ENCODE measurements at regions not wholly inside any gene's neighbourhood (a gene's known extent, or its start where the extent isn't known, plus 50 kb on each side); places are given as distances from the start of the nearest gene placed in this dataset.

- no peaks in the 10 kb centered on the region for H3K36me3 Mint-ChIP-seq (ENCODE audit: low read depth)
- no peak for DNase-seq
- peaks cover 8% of the 10 kb centered on the region for H3K27me3 Mint-ChIP-seq (ENCODE audit: low read depth, poor library complexity)
- H3K27ac Mint-ChIP-seq, result no peak overlapping the region
- peaks cover 18% of the 10 kb centered on the region for H3K9me3 Mint-ChIP-seq
- peaks cover 16% of the 10 kb centered on the region for H3K4me1 Mint-ChIP-seq
- no peak for TF ChIP-seq CTCF (IDR thresholded peaks at IDR 0.05)
- H3K4me3 Mint-ChIP-seq, result no peak overlapping the region
These were observed 905.3 kb downstream of the KCNMA1 start for GRCh38 chr10:76732306-76732705.

DNA sequence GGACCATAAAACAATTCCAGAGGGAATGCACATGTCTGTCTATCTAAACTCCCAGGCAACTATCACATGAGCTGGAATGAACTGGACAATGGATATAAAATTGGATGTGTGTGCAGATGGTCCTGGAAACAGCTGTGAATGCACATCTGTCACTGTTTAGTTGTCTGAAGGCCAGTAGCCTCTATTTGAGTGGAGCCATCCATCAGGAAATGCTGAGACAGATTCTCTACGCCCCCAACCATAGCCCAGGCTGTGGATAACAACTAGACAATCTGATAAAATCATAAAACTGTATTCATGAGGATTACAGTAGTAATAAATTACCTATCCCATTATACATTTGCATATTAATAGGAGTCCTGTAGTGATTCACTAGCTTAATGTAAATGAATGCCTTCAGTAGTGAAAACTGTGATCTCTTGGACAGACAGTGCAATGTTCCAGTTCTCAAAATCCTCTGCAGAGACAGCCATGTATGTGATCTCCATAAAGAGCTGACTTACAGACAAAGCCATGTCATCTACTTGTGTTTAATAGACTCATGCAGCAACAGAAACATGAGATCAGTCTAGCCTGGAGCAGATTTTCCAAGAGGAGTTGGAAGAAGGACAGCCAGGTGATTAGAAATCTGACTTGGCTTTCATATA lies 907.6 kb downstream of the KCNMA1 start:
- Mint-ChIP-seq H3K27ac (no peak overlapping the region), H3K36me3 (ENCODE audit: low read depth) (no peaks in the 10 kb centered on the region), H3K9me3 (peaks cover 18% of the 10 kb centered on the region), H3K27me3 (ENCODE audit: low read depth, poor library complexity) (peaks cover 11% of the 10 kb centered on the region), H3K4me3 (no peak overlapping the region), H3K4me1 (peaks cover 7% of the 10 kb centered on the region)
- no peak for TF ChIP-seq CTCF (IDR thresholded peaks at IDR 0.05)
- no peak for DNase-seq

GRCh38 chr10:76729346-76729745 lies 908.3 kb downstream of the KCNMA1 start:
- no peak overlapping the region for H3K4me3 Mint-ChIP-seq
- peaks cover 11% of the 10 kb centered on the region for H3K27me3 Mint-ChIP-seq (ENCODE audit: low read depth, poor library complexity)
- H3K4me1 Mint-ChIP-seq, result peaks cover 7% of the 10 kb centered on the region
- H3K36me3 Mint-ChIP-seq (ENCODE audit: low read depth), result no peaks in the 10 kb centered on the region
- H3K9me3 Mint-ChIP-seq, result peaks cover 18% of the 10 kb centered on the region
- no peak overlapping the region for H3K27ac Mint-ChIP-seq
- no peak for DNase-seq
- TF ChIP-seq CTCF (IDR thresholded peaks at IDR 0.05), result no peak

DNA sequence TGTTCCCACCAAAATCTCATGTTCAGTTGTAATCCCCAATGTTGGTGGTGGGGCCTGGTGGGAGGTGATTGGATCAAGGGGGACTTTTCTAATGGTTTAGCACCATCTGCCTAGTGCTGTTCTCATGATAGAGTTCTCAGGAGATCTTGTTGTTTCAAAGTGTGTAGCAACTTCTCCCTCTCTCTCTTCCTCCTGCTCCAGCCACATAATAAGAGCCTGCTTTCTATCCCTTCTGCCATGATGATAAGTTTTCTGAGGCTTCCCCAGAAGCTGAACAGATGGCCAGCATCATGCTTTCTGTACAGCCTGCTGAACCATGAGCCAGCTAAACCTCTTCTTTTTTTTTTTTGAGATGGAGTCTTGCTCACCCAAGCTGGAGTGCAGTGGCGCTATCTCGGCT lies 910.6 kb downstream of the KCNMA1 start:
- Mint-ChIP-seq H3K27me3 (ENCODE audit: low read depth, poor library complexity) (peaks cover 7% of the 10 kb centered on the region), H3K9me3 (peaks cover 16% of the 10 kb centered on the region), H3K4me3 (no peak overlapping the region), H3K4me1 (no peaks in the 10 kb centered on the region), H3K27ac (peak overlapping the region; percentile 62), H3K36me3 (ENCODE audit: low read depth) (no peaks in the 10 kb centered on the region)
- no peak for DNase-seq
- no peak for TF ChIP-seq CTCF (IDR thresholded peaks at IDR 0.05)

GRCh38 chr10:76723844-76724243 lies 913.8 kb downstream of the KCNMA1 start:
- no peak overlapping the region for H3K27ac Mint-ChIP-seq
- no peak overlapping the region for H3K4me3 Mint-ChIP-seq
- no peak for TF ChIP-seq CTCF (IDR thresholded peaks at IDR 0.05)
- no peaks in the 10 kb centered on the region for H3K36me3 Mint-ChIP-seq (ENCODE audit: low read depth)
- H3K4me1 Mint-ChIP-seq, result no peaks in the 10 kb centered on the region
- DNase-seq, result no peak
- H3K9me3 Mint-ChIP-seq, result no peaks in the 10 kb centered on the region
- H3K27me3 Mint-ChIP-seq (ENCODE audit: low read depth, poor library complexity), result peaks cover 3% of the 10 kb centered on the region

DNA sequence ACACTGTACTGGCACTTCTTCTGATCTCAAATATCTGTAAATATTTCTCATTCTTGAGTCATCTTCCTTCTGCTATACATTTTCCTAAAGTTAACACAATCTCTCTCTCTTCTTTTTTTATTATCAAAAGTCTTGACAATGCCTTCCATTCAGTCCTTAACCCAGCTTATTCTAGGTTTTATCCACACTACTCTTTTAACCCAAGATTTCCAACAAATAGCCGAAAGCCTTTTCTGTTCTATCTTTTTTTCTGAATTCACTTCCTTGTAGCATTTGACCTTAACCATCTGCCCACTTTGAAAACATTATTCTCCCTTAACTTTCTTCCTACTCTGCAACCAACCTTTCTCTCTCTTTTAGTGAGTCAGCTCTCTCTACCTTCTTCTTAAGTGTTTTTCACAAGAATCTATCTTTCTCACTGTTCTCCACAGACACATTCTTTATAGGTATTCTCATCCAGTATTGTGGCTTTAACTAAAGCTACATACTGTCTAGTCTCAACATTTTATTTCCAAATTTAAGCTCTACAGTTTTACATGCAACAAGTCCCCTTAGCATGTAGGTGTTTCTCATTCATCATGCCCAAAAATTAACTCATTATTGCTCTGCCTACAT lies 915.6 kb downstream of the KCNMA1 start:
- no peak for TF ChIP-seq CTCF (IDR thresholded peaks at IDR 0.05)
- H3K27me3 Mint-ChIP-seq (ENCODE audit: low read depth, poor library complexity), result peaks cover 3% of the 10 kb centered on the region
- H3K27ac Mint-ChIP-seq, result no peak overlapping the region
- DNase-seq, result no peak
- no peaks in the 10 kb centered on the region for H3K4me1 Mint-ChIP-seq
- no peaks in the 10 kb centered on the region for H3K9me3 Mint-ChIP-seq
- no peaks in the 10 kb centered on the region for H3K36me3 Mint-ChIP-seq (ENCODE audit: low read depth)
- H3K4me3 Mint-ChIP-seq, result no peak overlapping the region
